WERI-Rb-1 (cell line): ENCODE measurements at regions not wholly inside any gene's neighbourhood (a gene's known extent, or its start where the extent isn't known, plus 50 kb on each side); places are given as distances from the start of the nearest gene placed in this dataset.

ENCODE experiments used
- DNase-seq: peaks from one replicate; pipeline ENCODE4 v3.0.0-alpha.2; 2020
- H3K27ac ChIP-seq: fragments of 250-450 bp; sonication (Bioruptor Pico); 2 replicates; pipeline ENCODE4 v1.5.1; 2020; ENCODE audit warnings: mild to moderate bottlenecking, moderate library complexity
- H3K27me3 ChIP-seq: fragments of 250-450 bp; sonication (Bioruptor Pico); 2 replicates; pipeline ENCODE4 v1.5.1; 2021; ENCODE audit warnings: mild to moderate bottlenecking, low read depth, moderate library complexity; ENCODE audit not compliant: insufficient read depth, severe bottlenecking
- H3K36me3 ChIP-seq: fragments of 250-450 bp; sonication (Bioruptor Pico); 2 replicates; pipeline ENCODE4 v1.5.1; 2020; ENCODE audit warnings: mild to moderate bottlenecking, moderate library complexity
- H3K4me3 ChIP-seq: 2 replicates; pipeline ENCODE4 v1.5.1; 2011; ENCODE audit warnings: low read depth, mild to moderate bottlenecking, control low read depth, low read length
- H3K9me3 ChIP-seq: fragments of 250-450 bp; sonication (Bioruptor Pico); 2 replicates; pipeline ENCODE4 v1.5.1; 2021; ENCODE audit warnings: mild to moderate bottlenecking, moderate library complexity; ENCODE audit not compliant: severe bottlenecking
- TF ChIP-seq, protein P1 (sequence below): IDR thresholded peaks from 2 replicates; pipeline ENCODE4 v1.5.1; 2011; ENCODE audit warnings: low read depth, mild to moderate bottlenecking, control low read depth, inconsistent platforms, low read length

DNA sequence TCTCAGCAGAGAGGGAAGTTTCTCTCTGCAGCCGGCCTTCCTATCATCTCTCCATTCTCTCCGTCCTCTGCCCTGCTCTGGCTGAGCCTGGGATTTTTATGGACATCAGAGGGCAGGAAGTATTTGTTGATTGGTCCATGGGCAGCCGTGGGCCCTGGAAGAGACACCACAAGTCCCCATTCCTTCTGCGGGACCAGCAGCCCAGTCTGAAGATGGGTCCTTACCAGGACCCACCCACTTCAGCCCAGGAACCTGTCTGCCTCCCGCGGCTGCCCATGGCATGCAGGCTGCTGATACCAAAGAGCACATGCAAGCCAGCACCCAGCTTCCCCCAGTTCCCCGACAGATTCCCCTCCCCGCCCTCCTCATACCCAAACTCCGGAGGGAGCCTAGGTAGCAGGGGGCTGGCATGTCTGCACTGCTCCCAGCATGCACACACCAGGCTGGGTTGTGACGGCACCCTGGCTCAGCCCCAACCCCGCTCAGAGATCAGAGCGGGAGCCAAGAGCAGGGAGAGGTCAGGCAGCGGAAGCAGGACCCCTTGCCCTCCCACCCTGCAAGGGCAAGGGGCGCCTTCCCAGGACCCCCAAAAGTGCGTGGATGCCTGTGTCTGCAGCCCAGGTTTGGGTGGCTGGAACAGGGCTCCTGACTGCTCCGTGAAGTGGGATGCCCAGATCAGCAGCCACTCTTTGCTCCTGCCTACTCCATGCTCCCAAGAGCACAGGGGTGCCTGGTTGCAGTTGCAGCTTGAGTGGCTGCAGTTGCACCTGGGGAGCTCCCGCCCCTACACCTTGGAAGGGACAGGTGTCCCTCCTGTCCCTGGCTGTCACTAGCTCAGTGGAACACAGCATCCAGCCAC is 538.6 kb upstream of the POT1 start:
- TF ChIP-seq, protein P1, sequence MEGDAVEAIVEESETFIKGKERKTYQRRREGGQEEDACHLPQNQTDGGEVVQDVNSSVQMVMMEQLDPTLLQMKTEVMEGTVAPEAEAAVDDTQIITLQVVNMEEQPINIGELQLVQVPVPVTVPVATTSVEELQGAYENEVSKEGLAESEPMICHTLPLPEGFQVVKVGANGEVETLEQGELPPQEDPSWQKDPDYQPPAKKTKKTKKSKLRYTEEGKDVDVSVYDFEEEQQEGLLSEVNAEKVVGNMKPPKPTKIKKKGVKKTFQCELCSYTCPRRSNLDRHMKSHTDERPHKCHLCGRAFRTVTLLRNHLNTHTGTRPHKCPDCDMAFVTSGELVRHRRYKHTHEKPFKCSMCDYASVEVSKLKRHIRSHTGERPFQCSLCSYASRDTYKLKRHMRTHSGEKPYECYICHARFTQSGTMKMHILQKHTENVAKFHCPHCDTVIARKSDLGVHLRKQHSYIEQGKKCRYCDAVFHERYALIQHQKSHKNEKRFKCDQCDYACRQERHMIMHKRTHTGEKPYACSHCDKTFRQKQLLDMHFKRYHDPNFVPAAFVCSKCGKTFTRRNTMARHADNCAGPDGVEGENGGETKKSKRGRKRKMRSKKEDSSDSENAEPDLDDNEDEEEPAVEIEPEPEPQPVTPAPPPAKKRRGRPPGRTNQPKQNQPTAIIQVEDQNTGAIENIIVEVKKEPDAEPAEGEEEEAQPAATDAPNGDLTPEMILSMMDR: no peak
- no peaks in the 10 kb centered on the region for H3K27me3 ChIP-seq
- H3K9me3 ChIP-seq: no peaks in the 10 kb centered on the region
- no peak for DNase-seq
- no peak overlapping the region for H3K27ac ChIP-seq
- H3K36me3 ChIP-seq: no peaks in the 10 kb centered on the region
- H3K4me3 ChIP-seq: no peak overlapping the region

DNA sequence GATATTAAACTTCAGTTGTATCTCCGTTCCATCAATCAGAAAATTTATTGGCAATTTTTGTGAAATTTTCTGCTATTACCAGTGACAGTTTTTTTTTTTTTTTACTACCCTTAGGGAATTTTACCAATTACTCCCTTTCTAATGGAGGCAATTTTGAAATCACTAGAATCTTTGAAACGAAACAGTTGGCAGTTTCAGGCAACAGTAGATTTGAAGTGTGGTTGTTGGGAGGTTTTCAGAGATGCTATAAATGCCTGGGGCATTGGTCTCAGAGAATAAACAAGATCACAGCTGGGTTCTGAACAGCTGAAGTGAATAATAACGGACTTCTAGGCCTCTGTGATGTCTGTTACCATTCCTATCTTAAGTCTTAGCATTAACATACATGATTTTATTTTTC is 535.9 kb upstream of the POT1 start:
- H3K36me3 ChIP-seq: no peaks in the 10 kb centered on the region
- no peaks in the 10 kb centered on the region for H3K9me3 ChIP-seq
- H3K4me3 ChIP-seq: no peak overlapping the region
- TF ChIP-seq, protein P1: no peak
- no peak overlapping the region for H3K27ac ChIP-seq
- H3K27me3 ChIP-seq: no peaks in the 10 kb centered on the region
- no peak for DNase-seq

DNA sequence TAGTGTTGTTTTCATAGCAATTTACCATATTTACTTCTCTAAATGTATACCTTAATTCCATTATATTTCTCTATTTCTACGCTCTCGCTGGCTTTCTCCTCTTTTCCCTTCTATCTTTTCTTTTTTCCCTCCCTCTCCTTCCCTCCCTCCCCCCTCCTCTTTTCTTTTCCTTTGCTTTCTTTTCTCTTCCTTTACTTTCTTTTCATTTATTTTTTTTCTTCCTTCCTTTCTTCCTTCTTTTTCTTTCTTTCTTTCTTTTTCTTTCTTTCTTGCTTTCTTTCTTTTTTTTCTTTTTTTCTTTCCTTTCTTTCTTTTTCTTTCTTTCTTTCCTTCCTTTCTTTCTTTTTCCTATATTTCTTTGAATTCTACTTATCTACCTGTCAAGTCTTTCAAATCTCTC is 533.0 kb upstream of the POT1 start:
- Histone ChIP-seq H3K27me3 (no peaks in the 10 kb centered on the region), H3K27ac (no peak overlapping the region), H3K36me3 (no peaks in the 10 kb centered on the region), H3K9me3 (peaks cover 5% of the 10 kb centered on the region), H3K4me3 (no peak overlapping the region)
- TF ChIP-seq, protein P1: no peak
- no peak for DNase-seq

DNA sequence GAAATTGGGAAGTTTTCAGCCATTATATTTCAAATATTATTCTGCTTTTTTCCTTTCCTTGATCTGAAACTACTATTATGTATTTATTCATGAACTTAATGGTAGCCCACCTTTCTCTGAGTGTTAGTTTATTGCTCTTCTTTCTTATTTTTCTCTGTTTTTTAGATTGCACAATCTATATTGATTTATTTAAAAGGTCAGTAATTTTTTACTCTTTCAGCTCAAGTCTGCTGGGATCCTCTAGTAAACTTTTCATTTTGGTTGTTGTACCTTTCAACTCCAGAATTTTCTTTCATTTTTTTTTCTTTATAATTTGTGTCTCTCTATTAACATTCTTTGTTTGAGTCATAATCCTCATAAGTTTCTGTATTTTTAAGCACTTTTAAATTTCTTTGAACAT is 529.4 kb upstream of the POT1 start:
- no peak overlapping the region for H3K27ac ChIP-seq
- no peak for DNase-seq
- peaks cover 5% of the 10 kb centered on the region for H3K9me3 ChIP-seq
- no peak overlapping the region for H3K4me3 ChIP-seq
- TF ChIP-seq, protein P1: no peak
- H3K36me3 ChIP-seq: no peaks in the 10 kb centered on the region
- no peaks in the 10 kb centered on the region for H3K27me3 ChIP-seq

DNA sequence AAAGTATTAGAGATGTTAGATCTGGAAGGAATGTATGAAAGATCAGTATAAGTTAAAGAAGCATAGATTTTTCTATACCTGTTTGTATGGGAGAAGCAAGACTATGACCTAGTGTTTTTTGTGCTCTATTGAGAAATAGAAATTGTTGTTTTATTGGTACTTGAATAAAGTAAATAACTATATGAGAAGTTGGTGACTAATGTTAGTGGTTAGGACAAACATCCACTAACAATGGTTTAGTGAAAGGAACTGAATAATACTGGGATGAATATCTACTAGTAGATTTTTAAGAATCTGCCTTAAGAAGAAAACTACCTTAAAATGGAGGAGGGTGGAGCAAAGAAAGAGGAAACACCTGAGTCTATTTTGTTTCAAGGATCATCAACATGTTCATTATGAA is 521.1 kb upstream of the POT1 start:
- H3K27ac ChIP-seq: no peak overlapping the region
- H3K4me3 ChIP-seq: no peak overlapping the region
- no peaks in the 10 kb centered on the region for H3K36me3 ChIP-seq
- no peaks in the 10 kb centered on the region for H3K9me3 ChIP-seq
- DNase-seq: no peak
- TF ChIP-seq, protein P1: no peak
- no peaks in the 10 kb centered on the region for H3K27me3 ChIP-seq

DNA sequence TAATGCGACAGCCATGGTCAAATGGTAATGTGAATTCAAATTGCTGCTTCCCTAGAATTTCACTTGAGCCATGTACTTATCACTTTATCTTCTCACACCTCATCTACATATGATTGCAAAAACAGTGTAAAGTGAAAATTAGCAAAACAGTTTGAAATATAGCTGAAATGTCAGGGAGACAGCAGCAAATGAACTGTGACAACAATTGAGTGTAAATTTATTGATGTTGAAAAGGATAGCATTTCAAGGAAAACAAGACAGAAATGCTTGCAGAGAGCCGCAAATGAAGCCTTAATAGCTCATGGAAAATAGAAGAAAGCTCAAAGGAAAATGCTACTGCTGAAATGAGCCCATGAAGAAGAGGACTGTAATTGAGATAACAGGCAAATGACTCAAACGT is 516.2 kb upstream of the POT1 start:
- no peak for DNase-seq
- Histone ChIP-seq H3K36me3 (no peaks in the 10 kb centered on the region), H3K27ac (no peak overlapping the region), H3K9me3 (no peaks in the 10 kb centered on the region), H3K4me3 (no peak overlapping the region), H3K27me3 (no peaks in the 10 kb centered on the region)
- TF ChIP-seq, protein P1: no peak
